ENCODE measurements at regions not wholly inside any gene's neighbourhood (a gene's known extent, or its start where the extent isn't known, plus 50 kb on each side); places are given as distances from the start of the nearest gene placed in this dataset.

- no peak for ATAC-seq
- intact Hi-C loops (cut with DNase I, micrococcal nuclease) = loop anchor here in 1 of 2 donors (10.0 kb wide), 1 partner anchor 114 kb away; no protein-coding TSS in a partner anchor
- TF ChIP-seq CTCF (IDR thresholded peaks at IDR 0.05) = no peak
These were observed 121.6 kb upstream of the BARHL2 start for GRCh38 chr1:90838720-90839119.

GRCh38 chr1:90837420-90837819, 120.3 kb upstream of the BARHL2 start:
- Histone ChIP-seq H3K4me1 (ENCODE audit: low read depth) (peaks cover 7% of the 10 kb centered on the region), H3K9me3 (no peaks in the 10 kb centered on the region), H3K36me3 (ENCODE audit: low read depth) (no peaks in the 10 kb centered on the region), H3K4me3 (no peak overlapping the region)
- ATAC-seq (no peak), DNase-seq (no peak)
- TF ChIP-seq CTCF (IDR thresholded peaks at IDR 0.05) = no peak
- intact Hi-C loops (cut with DNase I, micrococcal nuclease) = loop anchor here in 1 of 2 donors (10.0 kb wide), 1 partner anchor 113 kb away; no protein-coding TSS in a partner anchor

More at GRCh38 chr1:90838720-90839119, 121.6 kb upstream of the BARHL2 start:
- H3K36me3 ChIP-seq (ENCODE audit: low read depth) = no peaks in the 10 kb centered on the region
- H3K9me3 ChIP-seq = no peaks in the 10 kb centered on the region
- no peak for DNase-seq
- H3K4me3 ChIP-seq = no peak overlapping the region
- H3K4me1 ChIP-seq (ENCODE audit: low read depth) = peaks cover 7% of the 10 kb centered on the region

- DNase-seq (no peak), ATAC-seq (no peak)
These were observed 119.2 kb upstream of the BARHL2 start for GRCh38 chr1:90836345-90836679.

GRCh38 chr1:90835661-90836344, 118.7 kb upstream of the BARHL2 start:
- peaks cover 7% of the 10 kb centered on the region for H3K4me1 ChIP-seq (ENCODE audit: low read depth)
- no peaks in the 10 kb centered on the region for H3K36me3 ChIP-seq (ENCODE audit: low read depth)
- no peaks in the 10 kb centered on the region for H3K9me3 ChIP-seq
- peak in 2 of 3 donors; percentile 6 to 32 for DNase-seq
- ATAC-seq = no peak
- TF ChIP-seq CTCF (IDR thresholded peaks at IDR 0.05) = no peak
- no peak overlapping the region for H3K4me3 ChIP-seq
- intact Hi-C loops (cut with DNase I, micrococcal nuclease) = loop anchor here in 1 of 2 donors (10.0 kb wide), 1 partner anchor 111 kb away; no protein-coding TSS in a partner anchor

More at GRCh38 chr1:90836345-90836679, 119.2 kb upstream of the BARHL2 start:
- no peak for TF ChIP-seq CTCF (IDR thresholded peaks at IDR 0.05)
- no peaks in the 10 kb centered on the region for H3K36me3 ChIP-seq (ENCODE audit: low read depth)
- H3K4me1 ChIP-seq (ENCODE audit: low read depth) = peaks cover 7% of the 10 kb centered on the region
- intact Hi-C loops (cut with DNase I, micrococcal nuclease) = loop anchor here in 1 of 2 donors (10.0 kb wide), 1 partner anchor 112 kb away; no protein-coding TSS in a partner anchor
- no peaks in the 10 kb centered on the region for H3K9me3 ChIP-seq
- no peak overlapping the region for H3K4me3 ChIP-seq

- peaks cover 7% of the 10 kb centered on the region for H3K4me1 ChIP-seq (ENCODE audit: low read depth)
- DNase-seq (no peak), ATAC-seq (no peak)
- TF ChIP-seq CTCF (IDR thresholded peaks at IDR 0.05) = no peak
- H3K9me3 ChIP-seq = no peaks in the 10 kb centered on the region
- no peaks in the 10 kb centered on the region for H3K36me3 ChIP-seq (ENCODE audit: low read depth)
- H3K4me3 ChIP-seq = no peak overlapping the region
- intact Hi-C loops (cut with DNase I, micrococcal nuclease) = loop anchor here in 1 of 2 donors (10.0 kb wide), 1 partner anchor 110 kb away; no protein-coding TSS in a partner anchor
These were observed 118.0 kb upstream of the BARHL2 start for GRCh38 chr1:90834886-90835660.

Measured in mucosa of descending colon (tissue), 3 donors.